D341Med (cell line): ENCODE measurements at regions not wholly inside any gene's neighbourhood (a gene's known extent, or its start where the extent isn't known, plus 50 kb on each side); places are given as distances from the start of the nearest gene placed in this dataset.

ENCODE experiments used
- DNase-seq: peaks from one replicate; pipeline ENCODE4 v3.0.0; 2012; ENCODE audit warnings: low spot score

GRCh38 chr20:40738976-40739375, 49.9 kb upstream of the MAFB start:
- DNase-seq: no peak

DNA sequence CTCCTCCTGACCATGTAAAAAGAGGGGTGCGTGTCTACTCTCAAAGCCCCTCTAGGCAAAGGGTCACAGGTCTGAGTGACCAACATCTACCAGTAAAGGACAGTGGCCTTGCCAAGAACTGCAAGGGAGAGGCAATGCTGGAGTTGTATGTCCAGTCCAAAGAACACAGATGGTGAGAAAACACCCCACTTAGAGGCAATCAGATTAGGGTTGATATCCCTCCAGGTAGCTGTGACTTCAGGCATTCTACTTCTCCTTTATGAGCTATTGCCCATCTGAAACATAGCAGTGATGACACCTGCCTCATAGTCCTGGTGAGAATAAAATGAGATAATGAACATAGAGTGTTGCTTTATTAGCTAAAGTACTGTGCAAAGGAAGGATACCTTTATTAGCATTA, 50.8 kb upstream of the MAFB start:
- no peak for DNase-seq

DNA sequence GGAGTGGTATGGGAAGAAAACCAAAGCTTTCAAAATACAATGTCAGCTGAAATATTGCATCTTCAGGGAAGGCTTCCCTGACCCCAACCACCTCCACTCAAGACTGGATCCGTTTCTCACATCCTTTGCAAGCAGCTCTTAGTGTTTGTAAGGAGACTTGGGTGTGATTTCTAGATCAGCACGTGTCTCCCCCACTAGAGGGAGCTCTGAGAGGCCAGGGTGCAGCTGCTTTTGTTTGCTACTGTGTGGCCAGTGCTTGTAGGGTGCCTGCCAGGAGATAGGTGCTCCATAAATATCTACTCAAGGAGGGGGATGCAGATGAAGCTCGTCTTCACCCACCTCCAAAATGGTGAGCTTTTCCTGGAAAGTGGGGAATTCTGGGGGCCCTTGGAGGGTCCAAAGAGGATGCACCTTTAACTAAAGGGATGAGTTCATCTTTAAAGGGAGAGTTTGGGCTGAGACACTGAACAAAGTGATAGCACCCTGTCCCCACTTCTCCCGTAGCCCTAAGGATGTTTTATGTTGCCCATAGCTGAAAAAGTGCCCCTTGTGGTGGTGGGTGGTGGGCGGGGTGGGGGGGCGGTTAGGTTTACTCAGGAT, 52.6 kb upstream of the MAFB start:
- DNase-seq: peak; percentile 60

DNA sequence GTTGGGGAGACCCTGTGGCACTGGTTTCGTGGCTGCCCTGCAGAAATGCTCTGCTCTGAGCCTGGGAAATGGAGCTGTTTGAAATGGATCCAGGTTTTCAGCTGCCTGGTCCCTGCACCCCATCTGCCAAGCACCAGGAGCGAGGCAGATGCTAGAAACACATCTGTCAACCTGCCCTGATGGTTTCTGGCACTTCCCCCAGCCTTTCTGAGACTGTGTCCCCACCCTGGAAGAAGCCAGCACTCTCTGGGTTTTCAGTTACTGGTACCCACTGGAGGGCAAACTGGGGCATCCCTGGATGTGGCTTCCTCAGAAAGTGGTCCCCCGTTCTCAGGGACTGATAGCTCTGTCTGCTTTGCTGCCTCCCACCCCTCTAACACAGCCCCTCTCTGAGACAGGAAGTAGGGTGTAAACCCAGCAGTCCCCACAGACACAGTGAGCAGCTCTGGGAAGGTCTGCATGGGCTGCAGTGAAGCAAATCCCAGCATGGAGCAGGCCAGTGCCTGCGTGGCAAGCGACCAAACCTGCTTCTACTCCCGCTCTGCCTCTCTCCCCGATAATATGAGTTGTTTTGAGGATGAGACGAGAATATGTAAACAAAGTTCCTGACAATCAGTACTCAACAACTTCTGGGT, 54.2 kb upstream of the MAFB start:
- no peak for DNase-seq

GRCh38 chr20:40744072-40744817, 55.2 kb upstream of the MAFB start:
- DNase-seq: no peak

DNA sequence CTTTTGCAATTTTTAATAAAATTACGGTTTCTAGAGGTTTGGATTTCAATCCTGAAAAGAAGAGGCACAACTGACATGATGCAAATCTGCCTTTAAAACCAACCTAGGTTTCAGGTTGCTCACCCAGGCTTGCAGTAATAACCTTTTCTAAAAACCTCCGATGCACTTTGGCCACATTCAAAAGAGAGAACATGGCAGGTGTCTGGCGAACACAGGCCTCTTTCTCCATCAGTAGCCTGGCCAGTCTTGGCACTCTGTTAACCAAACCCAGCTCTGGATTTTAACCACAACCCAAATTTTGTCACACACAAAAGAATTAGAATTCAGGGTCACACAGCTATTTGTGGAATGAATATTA, 55.8 kb upstream of the MAFB start:
- DNase-seq: no peak

GRCh38 chr20:40746251-40746650, 57.2 kb upstream of the MAFB start:
- DNase-seq: no peak

DNA sequence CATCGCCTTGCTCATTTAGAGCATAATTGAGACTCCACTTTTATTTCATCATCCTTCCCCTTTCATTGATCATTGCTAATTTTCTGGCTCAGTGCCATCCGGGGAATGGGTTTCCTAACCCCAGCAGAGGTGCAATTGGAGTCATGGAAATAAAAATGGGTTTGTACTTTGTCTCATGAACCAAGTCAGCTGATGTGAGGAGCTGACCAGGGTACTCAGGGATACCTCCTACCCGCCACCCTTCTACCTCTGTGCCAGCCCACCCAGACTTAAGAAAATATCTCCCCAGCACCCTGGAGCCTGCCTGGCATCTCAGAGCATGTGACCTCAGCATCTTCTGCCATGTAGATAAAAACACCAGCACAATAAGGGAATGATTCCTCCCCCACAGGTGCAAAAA, 59.1 kb upstream of the MAFB start:
- no peak for DNase-seq

GRCh38 chr20:40749985-40750506, 61.0 kb upstream of the MAFB start:
- no peak for DNase-seq

- DNase-seq: no peak
Observed at GRCh38 chr20:40750541-40751035, 61.6 kb upstream of the MAFB start.

GRCh38 chr20:40753472-40753871, 64.4 kb upstream of the MAFB start:
- DNase-seq: no peak

GRCh38 chr20:40754339-40754943, 65.4 kb upstream of the MAFB start:
- no peak for DNase-seq

- DNase-seq: no peak
Observed at GRCh38 chr20:40757087-40757486, 68.1 kb upstream of the MAFB start.

DNA sequence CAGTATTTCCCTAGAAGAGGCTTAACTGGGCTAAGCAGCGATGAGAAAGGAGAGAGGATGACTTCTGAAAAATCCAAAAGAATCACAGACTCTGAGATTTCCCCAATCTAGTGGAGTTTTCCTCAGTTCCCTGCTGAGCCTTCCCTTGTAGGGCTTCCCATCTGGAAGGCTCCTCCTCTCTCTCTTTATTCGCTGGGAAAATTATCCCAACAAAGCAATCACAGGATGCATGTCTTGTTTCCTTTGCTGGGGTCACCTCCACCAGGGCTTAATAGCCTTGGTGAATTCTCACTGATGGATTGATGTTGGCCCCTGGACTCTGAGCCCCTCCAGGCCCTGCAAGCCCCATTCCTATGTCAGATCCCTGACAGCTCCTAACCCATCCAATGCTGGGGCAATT, 69.8 kb upstream of the MAFB start:
- no peak for DNase-seq

DNA sequence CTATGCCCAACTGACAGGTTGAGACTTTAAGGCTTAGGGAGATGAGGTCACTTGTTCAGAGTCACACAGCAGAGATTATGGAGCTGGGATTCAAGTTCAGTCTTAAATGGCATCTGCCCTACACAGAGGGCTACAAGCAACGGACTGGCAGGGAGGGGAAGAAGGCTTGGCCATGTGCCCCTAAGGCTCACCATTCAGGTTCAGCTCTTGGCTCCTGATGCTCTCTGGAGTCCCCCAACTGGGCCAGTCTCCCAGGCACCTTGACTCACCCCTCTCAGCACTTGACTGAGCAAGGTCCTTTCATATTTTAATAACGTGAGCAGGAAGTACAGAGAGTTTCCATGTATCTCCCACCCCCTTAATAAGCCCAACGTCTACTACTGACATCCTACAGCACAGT, 71.4 kb upstream of the MAFB start:
- no peak for DNase-seq

DNA sequence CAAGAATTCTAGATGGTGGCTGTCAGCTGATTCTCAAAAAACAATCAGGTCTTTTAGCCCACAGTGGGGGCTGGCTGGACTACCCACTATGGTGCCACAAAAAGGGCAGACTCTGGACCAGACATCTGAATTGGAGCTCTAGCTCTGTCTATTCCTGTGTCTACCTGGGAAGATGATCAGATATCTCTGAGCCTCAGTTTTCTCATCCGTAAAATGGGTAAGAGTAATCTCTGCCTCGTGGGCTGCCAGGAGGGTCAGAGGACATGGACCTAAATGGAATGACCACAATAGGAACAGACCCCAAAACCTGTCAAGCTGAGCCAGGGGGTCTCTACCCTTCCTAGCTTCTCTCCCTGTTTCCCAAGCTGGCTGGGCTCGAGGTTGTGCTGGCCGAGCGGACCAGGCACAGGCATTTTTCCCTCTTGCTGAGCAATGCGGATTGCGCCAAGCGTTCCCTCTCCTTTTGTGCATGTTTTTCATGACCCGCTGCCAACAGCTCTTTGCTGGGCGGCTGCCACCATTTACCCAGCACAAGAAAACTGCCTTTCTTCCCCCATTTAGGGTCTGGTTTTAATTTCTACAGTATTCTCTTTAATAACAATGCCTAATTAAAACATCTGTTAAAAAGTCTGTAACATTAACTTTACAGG, 74.7 kb upstream of the MAFB start:
- no peak for DNase-seq

DNA sequence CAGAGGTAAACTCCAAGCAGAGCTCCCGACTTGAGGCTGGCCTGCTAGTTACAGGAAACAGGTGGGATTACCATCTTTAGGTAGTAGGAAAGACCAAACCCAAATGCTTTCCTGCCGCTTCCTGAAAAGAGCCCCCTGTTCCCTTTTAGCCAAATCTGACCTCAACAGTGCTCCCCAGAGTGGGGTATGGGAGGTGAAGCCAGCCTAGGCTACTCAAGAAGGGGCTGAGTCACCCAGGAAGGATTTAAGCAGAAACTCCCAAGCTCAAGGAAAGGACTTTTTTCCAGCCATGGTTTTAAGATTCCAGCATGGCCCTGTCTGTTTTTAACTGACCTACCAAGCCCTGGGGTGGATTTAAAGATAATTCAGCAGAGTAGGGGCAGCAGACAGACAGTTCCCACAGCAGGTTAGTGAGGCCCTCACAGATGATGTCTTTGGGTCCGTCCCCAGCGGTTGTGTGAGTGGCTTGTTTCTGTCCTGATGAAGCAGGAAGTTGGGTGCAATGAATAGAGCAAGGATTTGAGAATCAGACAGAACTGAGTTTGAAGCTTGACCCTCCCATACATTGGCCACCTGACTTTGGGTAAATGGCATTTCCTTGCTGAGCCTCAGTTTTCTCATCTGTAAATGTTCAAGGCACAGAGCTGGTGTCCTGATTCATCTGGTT, 76.9 kb upstream of the MAFB start:
- no peak for DNase-seq

DNA sequence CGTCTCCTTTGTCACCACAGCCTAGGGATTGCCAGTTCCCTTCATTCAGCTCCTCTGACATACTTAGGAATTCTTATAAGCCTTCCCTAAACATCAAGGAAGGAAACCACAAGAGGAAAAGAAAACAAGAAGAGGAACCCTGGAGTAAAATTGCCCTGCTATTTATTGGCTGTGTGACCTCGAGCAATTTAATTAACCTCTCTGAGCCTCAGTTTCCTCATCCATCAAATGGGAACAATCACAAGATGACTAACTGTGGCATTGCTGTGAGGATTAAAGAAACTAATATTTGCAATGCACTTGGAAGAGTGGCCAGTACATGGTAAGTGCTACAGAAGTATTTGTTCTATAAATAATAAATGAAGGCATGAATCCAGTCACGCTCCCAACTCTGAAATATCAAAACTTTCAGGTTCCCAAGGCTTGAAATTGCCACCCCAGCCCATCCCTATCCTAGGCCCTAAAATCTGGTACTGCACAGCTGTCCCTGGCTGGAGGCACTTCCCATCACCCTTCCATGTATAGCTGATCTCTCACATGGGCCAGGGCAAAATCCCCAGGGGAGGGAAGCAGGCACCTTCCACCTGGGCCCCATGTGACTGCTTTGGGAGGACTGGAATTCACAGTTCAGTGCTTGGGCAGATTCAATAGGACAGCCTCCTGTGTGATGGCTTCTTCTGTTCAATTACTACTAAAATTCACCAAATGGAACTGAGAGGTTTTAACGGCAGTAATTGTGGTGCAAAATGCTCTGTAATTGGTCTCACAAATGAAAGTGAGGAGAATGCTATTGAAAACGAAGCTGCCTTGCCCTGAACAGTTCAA, 78.0 kb upstream of the MAFB start:
- no peak for DNase-seq

DNA sequence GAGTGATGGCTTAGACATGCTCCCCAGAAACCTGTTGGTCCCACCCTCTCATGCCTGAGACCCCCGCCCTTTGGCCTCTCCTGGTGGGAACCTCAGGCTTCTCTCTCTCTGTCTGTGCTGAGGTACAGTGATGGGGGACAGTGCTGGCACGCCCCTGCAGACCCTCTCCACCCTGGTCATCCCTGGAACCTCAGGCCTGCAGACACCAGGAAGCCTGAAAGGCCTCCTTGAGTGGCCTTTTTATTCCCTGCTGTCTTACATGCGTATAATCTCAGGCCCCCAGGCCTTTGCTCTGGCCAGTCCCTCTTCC, 78.5 kb upstream of the MAFB start:
- DNase-seq: no peak

- no peak for DNase-seq
Observed at GRCh38 chr20:40768105-40768504, 79.1 kb upstream of the MAFB start.

- no peak for DNase-seq
Observed at GRCh38 chr20:40769677-40770285, 80.7 kb upstream of the MAFB start.
